ENCODE measurements at regions not wholly inside any gene's neighbourhood (a gene's known extent, or its start where the extent isn't known, plus 50 kb on each side); places are given as distances from the start of the nearest gene placed in this dataset.
A peak's percentile ranks its signal among the peaks of the same experiment; 100 is the strongest.
"Not testable (repeated sequence)": the region's sequence is repeated elsewhere in the genome, so short reads cannot be mapped to it uniquely, and the experiment has no call there.

DNA sequence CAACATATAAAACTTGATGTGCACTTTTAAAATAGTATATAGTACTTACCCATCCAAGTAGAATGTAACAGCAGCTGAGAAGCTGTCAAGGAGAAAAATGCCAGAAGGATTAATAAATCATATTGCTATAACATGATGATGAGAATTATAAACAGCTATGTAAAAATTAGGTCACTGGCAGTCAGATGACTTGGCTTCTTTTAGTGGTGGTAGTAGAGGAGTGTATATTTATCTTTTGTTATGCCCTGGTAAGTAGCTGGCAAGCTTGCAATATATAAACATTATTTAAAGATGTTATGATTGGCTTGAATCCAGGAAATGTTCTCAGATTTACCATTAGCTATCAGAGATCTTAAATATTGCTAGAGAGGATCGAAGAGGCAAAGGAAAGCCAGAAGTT, 471.0 kb upstream of the MGAT4C start:
- DNase-seq: peak; percentile 38

DNA sequence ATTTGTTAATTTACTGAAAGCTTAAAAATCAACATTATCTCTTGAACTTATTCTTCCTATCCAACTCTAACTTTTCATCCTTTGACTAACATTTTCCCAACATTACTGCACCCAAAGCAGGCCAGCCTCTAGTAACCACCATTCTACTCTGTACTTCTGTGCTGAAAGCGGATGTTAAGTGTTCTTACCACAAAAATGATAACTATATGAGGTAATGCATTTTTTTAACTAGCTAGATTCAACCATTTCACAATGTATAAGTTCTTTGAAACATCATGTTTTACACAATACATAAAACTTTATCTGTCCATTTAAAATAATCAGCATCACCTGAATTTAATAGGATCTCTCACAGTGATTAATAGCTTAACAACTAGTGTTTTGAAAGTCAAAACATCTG, 468.5 kb upstream of the MGAT4C start:
- DNase-seq: no peak

DNA sequence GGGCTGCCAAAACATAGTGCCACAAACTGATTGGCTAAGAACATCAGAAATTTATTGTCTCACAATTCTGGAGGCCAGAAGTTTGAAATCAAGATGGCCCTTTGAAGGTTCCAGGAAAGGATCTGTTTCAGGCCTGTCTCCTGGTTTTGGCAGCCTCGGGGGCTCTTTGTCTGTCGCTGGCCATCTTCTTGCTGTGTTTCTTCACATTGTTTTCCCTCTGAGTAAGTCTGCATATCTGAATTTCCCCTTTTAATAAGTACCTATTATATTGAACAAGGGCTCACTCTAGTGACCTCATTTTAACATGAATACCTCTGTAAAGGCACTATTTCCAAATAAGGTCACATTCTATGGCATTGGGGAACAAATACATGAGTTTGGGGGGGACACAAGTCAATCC, 467.1 kb upstream of the MGAT4C start:
- DNase-seq: no peak

DNA sequence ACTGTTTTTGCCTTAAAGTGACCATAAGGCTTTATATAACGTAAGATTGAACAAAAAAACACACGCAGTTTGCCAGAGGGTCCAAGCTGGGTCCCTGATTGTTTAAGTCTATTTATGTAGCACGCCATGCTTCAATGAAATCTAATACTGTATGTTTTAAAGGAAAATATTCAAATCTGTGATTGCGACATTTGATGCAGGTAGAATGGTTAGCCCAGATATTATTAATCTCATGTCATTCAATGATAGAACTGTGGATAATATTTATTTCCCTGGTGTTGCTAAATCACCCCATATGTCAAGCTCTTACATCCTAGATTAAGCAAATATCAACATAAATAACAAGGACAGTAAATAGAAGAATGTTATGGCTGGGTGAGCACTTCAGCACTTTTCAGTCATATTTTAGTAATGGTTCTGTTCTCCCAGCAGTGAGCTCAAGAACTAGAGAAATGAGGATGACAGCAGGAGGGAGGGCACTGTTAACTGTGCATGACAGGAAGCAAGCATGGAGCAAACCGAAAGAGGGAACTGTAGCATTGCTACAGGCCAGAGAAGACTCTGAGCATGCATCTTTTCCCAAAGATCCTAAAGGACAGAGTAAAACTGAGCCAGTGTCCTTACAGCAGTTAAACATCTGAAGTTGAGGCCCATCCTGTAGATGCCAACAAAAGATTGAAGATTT, 465.7 kb upstream of the MGAT4C start:
- DNase-seq: no peak

DNA sequence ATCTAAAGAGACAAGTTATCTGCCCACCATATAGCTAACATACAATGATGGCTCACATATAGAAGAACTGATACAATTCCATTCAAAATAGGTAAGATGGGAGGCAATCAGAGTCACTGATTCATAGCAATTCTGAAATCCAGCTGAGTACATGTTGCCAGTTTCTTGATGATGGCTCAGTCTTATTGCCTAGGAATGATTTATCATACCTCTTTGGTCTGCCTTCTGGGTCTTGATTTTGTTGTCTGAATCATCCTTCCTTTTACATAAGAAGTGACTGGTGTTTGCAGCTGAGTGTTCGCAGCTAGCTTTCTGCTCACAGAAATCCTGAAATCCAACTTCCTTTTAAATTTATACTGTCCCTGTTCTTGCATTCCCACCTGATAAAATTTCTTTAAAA, 463.2 kb upstream of the MGAT4C start:
- no peak for DNase-seq

DNA sequence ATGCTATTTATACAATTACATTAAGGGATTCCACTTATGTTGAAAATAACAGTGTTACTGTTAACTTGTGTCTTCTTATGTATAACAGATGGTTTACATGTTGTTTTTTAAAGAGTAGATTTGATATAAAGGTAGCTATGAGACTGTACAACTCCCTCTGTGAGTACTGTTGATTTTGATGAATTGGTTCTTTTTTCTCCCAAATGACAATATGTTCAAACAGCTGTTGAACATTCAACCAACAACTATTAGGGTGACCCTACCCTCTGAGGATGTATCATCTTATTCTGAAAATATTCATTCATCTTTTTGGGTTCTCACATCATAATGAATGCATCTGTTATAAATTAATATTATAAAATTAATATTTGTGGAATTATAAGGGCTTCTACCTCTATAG, 456.9 kb upstream of the MGAT4C start:
- no peak for DNase-seq

GRCh38 chr12:86712425-86712843, 456.2 kb upstream of the MGAT4C start:
- no peak for DNase-seq

GRCh38 chr12:86711731-86712130, 455.5 kb upstream of the MGAT4C start:
- DNase-seq: no peak

DNA sequence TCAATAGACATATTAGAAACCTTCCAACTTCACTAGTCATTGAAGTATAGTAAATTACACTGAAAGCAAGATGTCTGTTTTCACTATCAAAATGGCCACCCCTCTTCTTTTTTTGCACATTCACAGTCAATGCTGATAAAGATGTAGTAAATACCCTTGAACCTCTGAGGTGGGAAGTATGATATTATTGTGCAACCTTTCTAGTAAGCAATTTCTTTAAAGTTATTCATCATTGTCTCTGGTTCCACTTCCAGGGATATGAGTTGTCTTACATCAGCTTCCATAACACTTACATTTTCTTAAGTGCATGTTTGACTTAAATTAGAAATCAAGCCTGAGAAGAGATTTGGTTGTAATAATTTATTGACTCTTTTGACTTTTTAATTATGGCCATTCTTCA, 453.9 kb upstream of the MGAT4C start:
- DNase-seq: no peak

GRCh38 chr12:86709017-86709416, 452.8 kb upstream of the MGAT4C start:
- not testable (repeated sequence) for DNase-seq

DNA sequence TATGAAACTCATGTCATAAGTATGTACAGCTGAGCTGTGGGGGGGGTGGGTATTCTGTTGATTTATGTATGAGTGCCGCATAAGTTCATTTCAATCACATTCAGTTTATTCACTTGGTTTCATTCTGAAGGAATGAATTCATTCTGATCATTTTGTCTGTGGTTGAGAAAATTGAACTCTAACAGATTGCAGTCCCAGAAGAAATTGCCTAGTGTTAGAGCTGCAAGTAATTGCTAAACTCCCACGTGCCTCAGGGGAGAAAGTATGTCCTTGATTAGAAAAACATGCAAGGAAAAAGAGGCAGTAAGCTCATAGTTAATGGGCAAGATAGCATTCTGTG, 442.4 kb upstream of the MGAT4C start:
- DNase-seq: no peak

DNA sequence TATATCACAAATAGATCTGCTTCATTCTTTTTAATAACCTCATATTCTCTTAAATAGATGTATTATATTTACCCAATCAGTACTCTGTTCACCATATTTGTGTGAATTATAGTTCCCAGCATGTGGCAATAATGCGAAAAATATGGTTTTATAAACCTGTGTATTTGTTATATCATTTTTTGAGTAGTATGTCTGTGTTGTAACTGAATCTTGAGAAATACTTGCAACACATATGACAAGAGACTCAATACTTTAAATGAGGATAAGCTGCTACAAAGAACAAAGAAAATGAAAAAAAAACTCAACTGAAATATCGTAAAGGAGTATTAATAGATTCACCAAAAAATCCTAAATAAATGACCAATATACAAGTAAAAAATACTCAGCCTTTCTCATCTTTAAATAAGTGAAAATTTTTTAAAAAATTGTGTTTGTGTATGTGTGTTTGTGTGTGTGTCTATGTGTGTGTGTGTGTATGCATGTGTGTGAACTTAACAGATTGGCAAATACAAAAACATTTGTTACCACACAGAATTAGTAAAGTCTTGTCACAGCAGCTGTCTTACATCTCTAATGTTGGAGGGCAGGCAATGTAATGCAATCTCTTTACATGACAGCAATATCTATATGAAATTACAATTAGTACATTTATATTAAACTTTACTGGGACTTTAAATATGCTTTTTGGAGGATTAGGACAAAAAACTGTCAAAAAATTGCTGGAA, 441.9 kb upstream of the MGAT4C start:
- no peak for DNase-seq

DNA sequence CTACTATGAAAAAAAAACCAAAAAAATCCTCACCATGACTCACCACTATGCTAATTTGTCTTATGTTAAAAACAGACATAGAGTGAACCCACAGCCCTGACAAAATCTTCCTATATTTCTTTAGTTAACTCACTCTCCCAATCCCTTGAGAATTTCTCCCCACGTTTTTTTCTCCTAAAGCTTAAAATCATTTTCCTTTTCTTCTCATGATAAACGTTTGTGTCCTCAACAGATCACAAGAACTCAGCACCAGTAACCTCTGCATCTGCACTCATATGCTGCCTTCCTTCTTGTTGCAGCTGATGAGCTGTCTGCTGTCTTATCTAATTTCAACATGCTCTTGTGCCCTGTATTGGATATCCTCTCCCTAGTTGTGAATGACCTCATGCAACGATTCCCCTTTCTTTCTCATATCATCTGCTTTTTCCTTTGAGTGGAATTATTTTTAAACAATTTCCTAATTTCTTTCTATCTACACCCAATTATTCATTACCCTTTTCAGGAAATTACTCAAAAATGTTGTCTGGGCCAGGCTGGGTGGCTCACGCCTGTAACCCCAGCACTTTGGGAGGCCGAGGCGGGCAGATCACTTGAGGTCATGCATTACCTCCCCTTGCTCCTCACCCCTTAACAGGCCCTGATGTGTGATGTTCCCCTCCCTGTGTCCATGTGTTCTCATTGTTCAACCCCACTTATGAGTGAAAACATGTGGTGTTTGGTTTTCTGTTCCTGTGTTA, 427.5 kb upstream of the MGAT4C start:
- no peak for DNase-seq

DNA sequence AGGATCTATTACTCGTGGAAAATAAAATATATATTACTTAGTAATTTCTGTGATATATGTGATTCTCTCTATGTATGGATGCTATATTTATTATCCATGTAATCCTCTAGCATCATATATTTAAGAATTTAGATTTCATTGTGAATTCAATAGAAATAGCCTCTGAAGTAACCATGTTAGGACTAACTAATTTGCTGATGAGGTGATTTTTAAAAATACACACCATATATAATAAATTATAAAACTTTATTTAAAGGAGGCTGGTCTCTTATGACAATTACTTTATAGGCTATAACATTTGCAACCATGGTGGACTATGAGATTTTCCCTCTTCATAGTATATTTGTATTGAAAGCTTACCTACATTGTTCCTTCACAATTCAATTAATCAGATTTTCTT, 424.9 kb upstream of the MGAT4C start:
- no peak for DNase-seq

DNA sequence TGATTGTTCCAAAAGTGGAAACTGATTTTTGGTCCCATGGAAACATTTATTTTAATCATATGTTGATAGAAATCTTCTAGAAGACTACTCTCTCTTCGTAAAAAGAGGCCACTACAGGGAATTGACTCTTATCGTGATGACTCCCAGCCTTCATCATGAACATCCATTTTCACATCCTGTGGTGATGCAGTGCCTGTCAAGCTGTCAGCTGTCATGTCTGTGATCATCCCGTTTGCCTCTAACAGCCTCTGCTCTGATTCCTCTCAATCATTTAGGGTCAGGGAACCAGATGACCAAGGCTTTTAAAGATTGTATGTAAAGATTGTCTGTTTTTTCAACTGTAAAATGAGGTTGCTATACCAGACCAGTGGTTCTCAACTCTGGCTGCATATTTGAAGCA, 419.0 kb upstream of the MGAT4C start:
- DNase-seq: peak; percentile 14

- no peak for DNase-seq
Observed at GRCh38 chr12:86670986-86671385, 414.8 kb upstream of the MGAT4C start.

GRCh38 chr12:86669010-86669409, 412.8 kb upstream of the MGAT4C start:
- DNase-seq: no peak

DNA sequence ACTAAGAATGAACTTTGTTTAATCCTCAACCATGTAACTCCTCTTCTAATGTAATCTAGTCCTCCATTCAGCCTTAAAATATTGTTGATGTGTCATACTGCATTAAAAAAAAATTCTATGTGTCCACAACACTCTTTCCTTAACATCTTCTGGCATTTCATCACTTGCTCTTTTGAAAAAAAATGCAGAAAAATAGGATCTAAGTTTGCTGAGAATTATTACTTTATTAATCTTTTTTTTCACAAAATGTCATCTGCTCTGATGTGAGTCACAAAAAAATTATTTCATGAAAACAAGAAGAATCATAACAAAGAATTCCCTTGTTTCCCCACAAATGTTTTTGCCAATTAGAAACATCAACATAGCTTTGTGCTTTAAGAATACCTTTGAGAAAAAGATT, 410.1 kb upstream of the MGAT4C start:
- DNase-seq: no peak

DNA sequence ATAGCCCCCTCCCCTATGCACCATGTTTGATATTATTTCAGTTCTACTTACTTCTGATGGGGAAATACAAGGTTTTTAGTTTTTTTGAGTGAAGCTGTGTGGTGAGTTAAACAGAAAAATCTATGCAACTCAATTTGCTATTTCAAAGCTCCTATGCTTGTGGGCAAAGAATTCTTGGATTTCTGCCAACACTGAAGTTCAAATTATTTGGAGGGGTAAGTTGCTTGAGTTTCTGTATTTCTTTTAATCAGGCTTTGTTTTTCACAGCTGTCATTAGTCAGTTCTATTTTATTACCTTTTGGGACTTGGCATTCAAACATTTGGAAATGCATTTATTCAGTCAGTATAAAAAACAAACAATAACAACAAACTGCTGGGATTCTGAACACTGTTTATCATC, 407.5 kb upstream of the MGAT4C start:
- peak; percentile 33 for DNase-seq

DNA sequence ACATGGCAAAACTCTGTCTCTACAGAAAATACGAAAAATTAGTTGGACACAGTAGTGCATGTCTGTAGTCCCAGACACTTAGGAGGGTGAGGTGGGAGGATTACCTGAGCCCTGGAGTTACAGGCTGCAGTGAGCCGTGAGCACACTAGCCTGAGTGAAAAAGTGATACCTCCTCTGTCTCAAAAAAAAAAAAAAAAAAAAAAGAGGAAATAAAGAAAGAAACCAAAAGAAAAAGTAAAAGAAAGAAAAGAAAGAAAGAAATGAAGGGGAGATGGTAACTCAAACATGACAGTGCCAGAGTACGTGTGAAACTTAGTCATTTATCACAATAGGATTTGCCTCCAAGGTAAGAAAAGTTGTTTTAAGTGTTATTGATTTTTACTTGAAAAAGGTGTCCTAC, 407.0 kb upstream of the MGAT4C start:
- no peak for DNase-seq

DNA sequence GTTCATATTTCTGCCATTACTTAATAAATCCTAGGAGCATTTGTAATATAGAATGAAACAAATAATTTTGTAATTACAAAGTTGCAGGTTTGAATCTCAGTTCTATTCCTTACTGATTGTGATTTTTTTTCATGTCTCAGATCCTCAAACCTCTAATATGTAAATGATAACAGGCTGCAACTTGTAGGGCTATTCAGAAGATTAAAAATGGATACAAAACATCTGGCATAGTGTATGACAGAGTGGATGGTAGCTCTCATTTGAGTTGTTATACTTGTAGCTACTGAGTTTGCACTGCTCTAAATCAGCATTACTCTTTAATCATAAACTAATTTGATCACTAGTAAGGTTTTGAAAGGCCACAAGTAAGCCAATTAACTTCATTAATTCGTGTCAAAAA, 406.3 kb upstream of the MGAT4C start:
- DNase-seq: no peak

DNA sequence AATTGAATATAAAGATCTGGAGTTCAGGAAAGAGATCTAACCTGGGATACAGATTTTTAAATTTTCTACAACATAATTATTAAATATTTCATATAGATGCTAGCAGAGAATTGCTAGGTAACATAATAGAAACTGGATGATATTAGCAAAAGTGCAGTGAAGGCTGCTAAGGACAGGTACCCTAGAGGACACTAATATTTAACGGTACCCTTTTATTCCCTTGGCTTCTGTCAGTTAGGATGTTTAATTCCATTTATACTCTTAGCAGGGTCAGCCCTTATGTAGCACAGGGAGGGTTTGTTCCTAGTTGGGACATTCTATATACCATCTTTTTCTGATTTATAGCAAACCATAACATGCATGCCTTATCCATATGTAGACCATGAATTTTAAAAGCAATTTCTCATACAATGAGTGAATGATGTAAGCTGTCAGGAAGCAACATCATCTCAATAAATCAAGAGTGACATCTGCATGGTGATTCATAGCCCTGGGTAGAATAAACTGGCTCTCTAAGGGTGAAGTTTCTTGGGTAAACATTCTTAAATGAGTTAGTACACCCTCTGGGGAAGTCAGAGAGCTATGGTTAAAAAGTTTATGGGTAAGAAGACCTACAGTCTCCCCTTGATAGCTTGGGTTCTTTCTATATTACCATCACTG, 404.4 kb upstream of the MGAT4C start:
- no peak for DNase-seq

DNA sequence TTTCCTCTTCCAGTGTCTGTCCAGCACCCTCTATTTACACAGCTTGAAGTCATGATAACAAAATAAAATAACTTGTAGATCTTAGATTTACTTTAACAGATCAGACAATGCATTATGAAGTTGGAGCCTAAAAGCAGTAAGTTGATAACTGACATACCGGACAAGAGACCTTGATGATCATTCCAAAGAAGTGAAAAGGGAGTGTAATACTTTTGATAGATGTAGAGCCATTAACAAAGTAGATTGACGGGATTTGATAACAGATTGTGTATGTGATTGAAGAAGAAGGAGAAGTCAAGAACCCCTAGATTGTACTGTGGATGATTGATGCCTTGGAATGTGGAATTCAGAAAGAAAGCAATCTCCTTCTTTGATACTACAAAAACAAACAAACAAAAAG, 403.8 kb upstream of the MGAT4C start:
- no peak for DNase-seq

DNA sequence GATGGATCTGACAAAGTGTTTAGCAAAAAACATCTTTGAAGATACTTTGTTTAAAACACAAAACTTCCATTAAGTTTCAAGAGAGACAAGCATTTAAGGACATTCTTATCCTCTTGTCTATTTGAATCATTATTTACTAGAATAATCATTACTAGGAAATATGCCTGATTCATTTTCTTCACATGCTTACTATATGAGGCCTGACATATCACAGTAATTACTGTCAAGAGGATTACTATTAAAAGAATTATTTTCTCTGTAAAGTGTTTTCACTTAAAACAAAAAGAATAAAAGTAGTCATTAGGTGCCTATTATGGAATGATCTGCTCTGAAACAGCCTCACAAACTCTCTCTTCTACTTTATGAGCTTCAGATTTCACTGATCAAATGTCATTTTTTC, 402.1 kb upstream of the MGAT4C start:
- DNase-seq: no peak
